Neural cell (in vitro differentiated cells): ENCODE measurements at regions not wholly inside any gene's neighbourhood (a gene's known extent, or its start where the extent isn't known, plus 50 kb on each side); places are given as distances from the start of the nearest gene placed in this dataset.

Experiments used
- CTCF ChIP-seq: fragments of 450-650 bp; IDR thresholded peaks from 2 replicates; pipeline ENCODE4 v1.5.1; 2014; ENCODE audit warnings: antibody characterized with exemption, mild to moderate bottlenecking, moderate library complexity; ENCODE audit not compliant: poor library complexity, severe bottlenecking
- RAD21 ChIP-seq: fragments of 450-650 bp; conservative IDR thresholded peaks from 2 replicates; pipeline ENCODE4 v1.6.1; 2014; ENCODE audit warnings: antibody characterized with exemption, mild to moderate bottlenecking, moderate library complexity
- TAF1 ChIP-seq: IDR thresholded peaks from 2 replicates; pipeline ENCODE4 v1.6.1; 2012; ENCODE audit warnings: low read depth
- TF ChIP-seq, protein P1 (sequence below): IDR thresholded peaks from 2 replicates; pipeline ENCODE4 v1.6.1; 2012; ENCODE audit warnings: borderline replicate concordance

GRCh38 chr2:12316476-12316875 is 400.3 kb upstream of the TRIB2 start:
- TF ChIP-seq, protein P1, sequence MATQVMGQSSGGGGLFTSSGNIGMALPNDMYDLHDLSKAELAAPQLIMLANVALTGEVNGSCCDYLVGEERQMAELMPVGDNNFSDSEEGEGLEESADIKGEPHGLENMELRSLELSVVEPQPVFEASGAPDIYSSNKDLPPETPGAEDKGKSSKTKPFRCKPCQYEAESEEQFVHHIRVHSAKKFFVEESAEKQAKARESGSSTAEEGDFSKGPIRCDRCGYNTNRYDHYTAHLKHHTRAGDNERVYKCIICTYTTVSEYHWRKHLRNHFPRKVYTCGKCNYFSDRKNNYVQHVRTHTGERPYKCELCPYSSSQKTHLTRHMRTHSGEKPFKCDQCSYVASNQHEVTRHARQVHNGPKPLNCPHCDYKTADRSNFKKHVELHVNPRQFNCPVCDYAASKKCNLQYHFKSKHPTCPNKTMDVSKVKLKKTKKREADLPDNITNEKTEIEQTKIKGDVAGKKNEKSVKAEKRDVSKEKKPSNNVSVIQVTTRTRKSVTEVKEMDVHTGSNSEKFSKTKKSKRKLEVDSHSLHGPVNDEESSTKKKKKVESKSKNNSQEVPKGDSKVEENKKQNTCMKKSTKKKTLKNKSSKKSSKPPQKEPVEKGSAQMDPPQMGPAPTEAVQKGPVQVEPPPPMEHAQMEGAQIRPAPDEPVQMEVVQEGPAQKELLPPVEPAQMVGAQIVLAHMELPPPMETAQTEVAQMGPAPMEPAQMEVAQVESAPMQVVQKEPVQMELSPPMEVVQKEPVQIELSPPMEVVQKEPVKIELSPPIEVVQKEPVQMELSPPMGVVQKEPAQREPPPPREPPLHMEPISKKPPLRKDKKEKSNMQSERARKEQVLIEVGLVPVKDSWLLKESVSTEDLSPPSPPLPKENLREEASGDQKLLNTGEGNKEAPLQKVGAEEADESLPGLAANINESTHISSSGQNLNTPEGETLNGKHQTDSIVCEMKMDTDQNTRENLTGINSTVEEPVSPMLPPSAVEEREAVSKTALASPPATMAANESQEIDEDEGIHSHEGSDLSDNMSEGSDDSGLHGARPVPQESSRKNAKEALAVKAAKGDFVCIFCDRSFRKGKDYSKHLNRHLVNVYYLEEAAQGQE = no peak
- TF ChIP-seq TAF1 (no peak), CTCF (no peak), RAD21 (no peak)
